ENCODE measurements at regions not wholly inside any gene's neighbourhood (a gene's known extent, or its start where the extent isn't known, plus 50 kb on each side); places are given as distances from the start of the nearest gene placed in this dataset.

- Mint-ChIP-seq H3K27me3 (ENCODE audit: unreplicated experiment) (no peaks in the 10 kb centered on the region), H3K4me3 (ENCODE audit: low read depth, unreplicated experiment) (no peak overlapping the region), H3K36me3 (ENCODE audit: insufficient read depth, unreplicated experiment) (no peaks in the 10 kb centered on the region), H3K27ac (ENCODE audit: unreplicated experiment) (no peak overlapping the region), H3K9me3 (ENCODE audit: low read depth, unreplicated experiment) (peaks cover 3% of the 10 kb centered on the region), H3K4me1 (ENCODE audit: low read depth, unreplicated experiment) (no peaks in the 10 kb centered on the region)
- no peak for TF ChIP-seq CTCF (IDR thresholded peaks at IDR 0.05; ENCODE audit: unreplicated experiment)
- intact Hi-C loops (cut with micrococcal nuclease; ENCODE audit: unreplicated experiment): no loop called here
- no peak for DNase-seq
- no TSS peak for BruUV-seq (replicated peaks)
- CTCF ChIA-PET: no interaction called here
These were observed 93.3 kb upstream of the GDF10 start for GRCh38 chr10:47206449-47207280.

DNA sequence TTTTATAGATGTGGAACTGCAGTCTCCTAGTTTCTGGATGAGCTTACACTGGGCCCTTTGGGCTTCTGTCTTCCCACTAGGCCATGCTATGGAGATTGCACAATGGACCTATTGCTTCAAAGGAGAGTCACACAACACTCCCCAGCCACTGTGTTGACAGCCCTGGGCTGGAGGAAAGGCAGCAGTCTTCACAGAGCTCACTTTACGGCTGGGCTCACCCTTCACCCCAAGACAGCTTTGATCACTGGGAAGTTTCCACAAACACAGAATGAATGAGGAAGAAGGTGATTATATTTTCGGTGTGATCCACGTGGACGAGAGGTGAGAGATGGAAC, 92.7 kb upstream of the GDF10 start:
- CTCF ChIA-PET: interaction anchor here (1.1 kb wide), 1 partner anchor 70 kb away, joined by 4 read pairs; no protein-coding TSS in a partner anchor
- Mint-ChIP-seq H3K27ac (ENCODE audit: unreplicated experiment) (no peak overlapping the region), H3K9me3 (ENCODE audit: low read depth, unreplicated experiment) (peaks cover 3% of the 10 kb centered on the region), H3K36me3 (ENCODE audit: insufficient read depth, unreplicated experiment) (no peaks in the 10 kb centered on the region), H3K4me3 (ENCODE audit: low read depth, unreplicated experiment) (no peak overlapping the region), H3K27me3 (ENCODE audit: unreplicated experiment) (peaks cover 3% of the 10 kb centered on the region), H3K4me1 (ENCODE audit: low read depth, unreplicated experiment) (no peaks in the 10 kb centered on the region)
- no peak for DNase-seq
- TF ChIP-seq CTCF (IDR thresholded peaks at IDR 0.05; ENCODE audit: unreplicated experiment): no peak
- BruUV-seq (replicated peaks): no TSS peak
- intact Hi-C loops (cut with micrococcal nuclease; ENCODE audit: unreplicated experiment): no loop called here

GRCh38 chr10:47207894-47208469, 92.0 kb upstream of the GDF10 start:
- Mint-ChIP-seq H3K27ac (ENCODE audit: unreplicated experiment) (no peak overlapping the region), H3K4me1 (ENCODE audit: low read depth, unreplicated experiment) (no peaks in the 10 kb centered on the region), H3K36me3 (ENCODE audit: insufficient read depth, unreplicated experiment) (no peaks in the 10 kb centered on the region), H3K9me3 (ENCODE audit: low read depth, unreplicated experiment) (peaks cover 6% of the 10 kb centered on the region), H3K27me3 (ENCODE audit: unreplicated experiment) (peaks cover 9% of the 10 kb centered on the region), H3K4me3 (ENCODE audit: low read depth, unreplicated experiment) (no peak overlapping the region)
- intact Hi-C loops (cut with micrococcal nuclease; ENCODE audit: unreplicated experiment): no loop called here
- CTCF ChIA-PET: interaction anchor here (1.1 kb wide), 1 partner anchor 70 kb away, joined by 4 read pairs; no protein-coding TSS in a partner anchor
- DNase-seq: no peak
- TF ChIP-seq CTCF (IDR thresholded peaks at IDR 0.05; ENCODE audit: unreplicated experiment): no peak
- BruUV-seq (replicated peaks): no TSS peak

- CTCF ChIA-PET: no interaction called here
- TF ChIP-seq CTCF (IDR thresholded peaks at IDR 0.05; ENCODE audit: unreplicated experiment): no peak
- intact Hi-C loops (cut with micrococcal nuclease; ENCODE audit: unreplicated experiment): no loop called here
- no peak overlapping the region for H3K4me3 Mint-ChIP-seq (ENCODE audit: low read depth, unreplicated experiment)
- H3K4me1 Mint-ChIP-seq (ENCODE audit: low read depth, unreplicated experiment): no peaks in the 10 kb centered on the region
- H3K27me3 Mint-ChIP-seq (ENCODE audit: unreplicated experiment): peaks cover 9% of the 10 kb centered on the region
- H3K36me3 Mint-ChIP-seq (ENCODE audit: insufficient read depth, unreplicated experiment): no peaks in the 10 kb centered on the region
- H3K27ac Mint-ChIP-seq (ENCODE audit: unreplicated experiment): no peak overlapping the region
- BruUV-seq (replicated peaks): no TSS peak
- no peak for DNase-seq
- H3K9me3 Mint-ChIP-seq (ENCODE audit: low read depth, unreplicated experiment): peaks cover 6% of the 10 kb centered on the region
These were observed 90.5 kb upstream of the GDF10 start for GRCh38 chr10:47209466-47209865.

All from Calu3 (cell line).